GM19238 (cell line): ENCODE measurements at regions not wholly inside any gene's neighbourhood (a gene's known extent, or its start where the extent isn't known, plus 50 kb on each side); places are given as distances from the start of the nearest gene placed in this dataset.

Experiments used
- DNase-seq: peaks from one replicate; pipeline ENCODE4 v3.0.0; 2011; ENCODE audit warnings: low spot score; ENCODE audit not compliant: insufficient read length

DNA sequence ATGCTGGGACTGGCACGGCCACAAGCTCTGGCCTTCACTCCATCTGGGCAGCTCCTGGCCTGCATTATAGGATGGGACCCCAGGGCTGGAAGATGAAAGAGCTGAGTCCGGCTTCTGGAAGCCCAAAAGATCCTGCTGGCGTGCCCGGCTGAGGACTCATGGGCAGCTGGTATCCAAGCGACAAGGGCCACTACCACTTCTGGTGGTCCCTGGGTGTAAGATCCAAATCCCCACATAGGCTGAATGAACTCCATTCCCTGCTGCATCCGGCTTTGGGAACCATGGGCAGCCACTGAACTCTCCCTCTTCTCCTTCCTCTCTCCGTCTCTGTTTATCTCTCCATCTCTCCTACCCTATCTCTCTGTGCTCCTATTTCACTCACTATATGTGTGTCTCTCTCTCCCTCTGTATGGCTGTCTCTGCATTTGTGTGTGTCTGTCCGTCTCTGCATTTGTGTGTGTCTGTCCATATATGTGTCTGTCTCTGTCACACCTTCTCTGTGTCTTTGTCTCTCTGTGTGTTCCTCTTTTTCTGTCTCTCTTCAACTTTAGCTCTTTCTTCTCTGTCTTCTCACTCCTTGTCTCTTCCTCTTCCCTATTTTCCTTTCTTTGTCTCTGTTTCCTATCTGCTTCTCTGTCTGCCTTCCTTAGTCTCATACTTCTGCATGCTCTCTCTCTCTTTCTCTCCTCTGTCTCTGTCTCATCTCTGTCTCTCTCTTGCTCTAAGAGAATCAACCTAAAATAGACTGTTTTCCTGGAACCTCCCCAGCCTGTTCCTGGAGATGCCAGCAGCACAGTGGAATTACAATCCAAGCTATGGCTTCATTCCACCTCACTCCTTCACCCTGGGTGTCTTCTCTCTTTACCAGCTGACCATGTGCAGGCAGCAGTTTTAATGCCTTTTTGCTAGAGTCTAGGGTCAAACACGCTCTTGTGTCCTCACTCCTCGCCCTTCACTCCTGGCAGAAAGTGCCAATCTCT, 60.4 kb upstream of the IRX6 start:
- DNase-seq = no peak

DNA sequence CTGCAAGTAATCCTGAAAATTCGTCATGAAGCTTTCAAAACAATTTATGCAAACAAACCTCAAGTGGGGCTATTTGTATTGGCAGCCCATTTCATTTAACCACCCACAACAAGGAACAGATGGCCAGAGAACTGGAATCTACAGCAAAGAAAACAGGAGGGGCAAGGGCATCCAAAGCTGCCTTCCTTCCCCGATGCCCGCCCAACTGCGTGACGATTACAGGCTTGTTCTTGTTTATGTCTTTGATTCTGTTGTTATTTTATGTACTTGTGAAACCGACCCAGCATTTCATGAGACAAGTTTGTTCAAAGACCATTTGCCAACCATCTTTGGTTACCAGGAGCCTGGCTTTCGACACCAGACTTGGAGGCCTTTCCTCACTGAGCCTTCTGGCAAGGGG, 59.1 kb upstream of the IRX6 start:
- no peak for DNase-seq

DNA sequence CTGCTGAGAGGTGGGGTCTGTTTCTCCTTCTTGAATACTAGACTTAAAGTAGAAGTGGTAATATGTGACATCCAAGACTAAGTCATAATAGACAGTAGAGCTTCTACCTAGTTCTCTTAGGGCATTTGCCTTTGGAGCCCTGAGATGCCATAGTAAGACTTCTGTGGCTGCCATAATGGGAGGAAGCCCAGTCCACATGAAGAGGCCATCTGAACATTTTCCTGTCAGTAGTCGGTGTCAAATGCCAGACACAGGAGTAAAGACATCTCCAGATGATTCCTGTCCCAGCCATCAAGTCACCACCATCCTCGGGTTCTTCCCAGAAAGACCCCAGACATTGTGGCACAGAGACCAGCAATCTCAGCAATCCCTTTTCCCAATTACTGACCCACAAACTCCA, 58.1 kb upstream of the IRX6 start:
- no peak for DNase-seq

DNA sequence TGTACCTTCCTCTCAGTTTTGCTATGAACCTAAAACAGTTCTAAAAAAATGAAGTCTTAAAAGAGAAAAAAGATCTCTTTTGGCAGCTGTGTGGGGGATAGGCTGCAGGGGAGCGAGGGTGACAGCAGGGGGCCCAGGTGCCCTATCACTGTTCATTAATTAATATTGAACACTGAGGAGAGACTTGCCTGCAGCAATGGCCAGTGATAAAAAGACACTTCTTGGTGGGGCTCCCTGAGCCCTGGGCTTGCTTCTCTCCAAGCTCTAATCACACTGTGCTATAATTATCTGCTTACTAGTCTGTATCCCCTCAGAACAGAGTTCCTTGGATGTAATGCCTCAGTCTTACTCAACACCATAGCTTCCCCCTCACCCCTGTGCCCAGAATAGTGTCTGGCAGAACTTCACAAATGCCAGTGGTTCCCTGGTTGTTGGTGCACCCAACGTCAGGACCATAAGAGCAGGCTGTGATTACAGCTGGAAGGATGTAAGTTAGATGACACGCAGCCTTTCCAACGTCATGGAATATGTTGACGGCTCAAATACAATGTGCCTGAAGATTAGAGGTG, 52.0 kb upstream of the IRX6 start:
- no peak for DNase-seq

DNA sequence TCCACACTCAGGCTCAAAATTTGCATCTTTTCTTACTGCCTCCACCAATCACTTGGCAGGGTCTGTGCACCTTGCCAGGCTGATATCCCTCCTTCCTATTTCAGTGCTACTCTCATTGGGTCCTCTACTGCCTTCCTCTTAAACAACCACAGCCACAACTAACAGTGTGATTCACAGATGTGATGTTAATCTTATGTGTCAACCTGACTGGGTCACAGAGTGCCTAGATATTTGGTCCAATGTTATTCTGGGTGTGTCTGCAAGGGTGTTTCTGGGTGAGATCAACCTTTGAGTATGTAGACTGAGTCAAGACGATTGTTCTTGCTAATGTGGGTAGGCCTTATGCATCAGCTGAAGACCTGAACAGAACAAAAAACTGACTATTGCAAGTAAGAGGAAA, 51.3 kb upstream of the IRX6 start:
- no peak for DNase-seq

DNA sequence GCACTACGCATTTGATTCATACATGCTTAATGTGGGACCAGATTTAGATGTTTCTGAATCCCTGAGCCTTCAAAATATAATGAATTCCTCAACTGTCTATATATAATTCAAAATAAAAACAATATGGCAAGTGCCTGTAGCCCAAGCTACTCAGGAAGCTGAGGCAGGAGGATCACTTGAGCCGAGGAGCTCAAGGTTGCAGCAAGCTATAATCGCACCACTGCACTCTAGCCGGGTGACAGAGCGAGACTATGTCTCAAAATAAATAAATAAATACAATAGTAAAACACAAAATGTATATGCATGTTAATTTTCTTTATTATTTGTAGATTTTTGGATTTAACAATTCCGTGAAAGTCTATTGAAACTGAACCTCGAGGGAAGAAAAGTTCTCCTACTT, 50.6 kb upstream of the IRX6 start:
- DNase-seq = no peak

DNA sequence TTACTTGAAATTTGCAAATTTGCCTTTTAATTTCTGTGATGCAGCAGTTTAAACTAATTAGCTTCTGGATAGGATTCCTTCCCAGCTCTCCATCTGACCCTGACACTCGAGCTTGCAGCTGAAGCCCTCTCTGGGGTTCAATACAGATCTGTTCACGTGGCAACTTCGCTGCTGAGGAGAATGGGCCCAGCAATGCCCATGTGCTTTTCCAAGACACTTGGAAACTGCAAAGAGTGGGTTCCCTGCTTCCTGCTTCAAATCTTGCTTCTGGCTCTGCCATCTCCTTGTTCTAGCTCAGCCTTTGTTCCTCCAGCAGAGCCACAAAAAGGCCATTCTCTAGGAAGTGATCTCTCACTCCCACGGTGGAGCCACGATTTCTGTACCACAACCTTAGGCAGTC, 50.0 kb upstream of the IRX6 start:
- DNase-seq = no peak
